ENCODE measurements at regions not wholly inside any gene's neighbourhood (a gene's known extent, or its start where the extent isn't known, plus 50 kb on each side); places are given as distances from the start of the nearest gene placed in this dataset.
A peak's percentile ranks its signal among the peaks of the same experiment; 100 is the strongest.
"Not testable (repeated sequence)": the region's sequence is repeated elsewhere in the genome, so short reads cannot be mapped to it uniquely, and the experiment has no call there.

DNA sequence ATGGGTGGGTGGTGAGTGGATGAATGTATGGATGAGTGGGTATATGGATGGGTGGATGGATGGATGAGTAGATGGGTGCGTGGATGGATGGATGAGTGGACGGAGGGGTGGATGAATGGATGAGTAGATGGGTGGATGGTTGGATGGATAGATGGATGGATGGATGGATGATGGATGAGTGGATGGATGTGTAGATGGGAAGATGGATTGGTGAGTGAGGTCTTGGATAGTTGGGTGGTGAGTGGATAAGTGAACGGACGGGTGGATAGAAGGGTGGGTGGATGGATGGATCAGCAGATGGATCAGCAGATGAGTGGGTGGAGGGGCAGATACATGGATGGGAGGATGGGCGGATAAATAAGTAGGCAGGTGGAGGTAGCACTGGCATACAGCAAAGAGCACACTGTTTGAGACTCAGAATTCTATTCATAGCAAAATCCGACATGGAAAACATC is 163.5 kb downstream of the C9orf50 start:
- DNase-seq (ENCODE audit: low spot score), result no peak

DNA sequence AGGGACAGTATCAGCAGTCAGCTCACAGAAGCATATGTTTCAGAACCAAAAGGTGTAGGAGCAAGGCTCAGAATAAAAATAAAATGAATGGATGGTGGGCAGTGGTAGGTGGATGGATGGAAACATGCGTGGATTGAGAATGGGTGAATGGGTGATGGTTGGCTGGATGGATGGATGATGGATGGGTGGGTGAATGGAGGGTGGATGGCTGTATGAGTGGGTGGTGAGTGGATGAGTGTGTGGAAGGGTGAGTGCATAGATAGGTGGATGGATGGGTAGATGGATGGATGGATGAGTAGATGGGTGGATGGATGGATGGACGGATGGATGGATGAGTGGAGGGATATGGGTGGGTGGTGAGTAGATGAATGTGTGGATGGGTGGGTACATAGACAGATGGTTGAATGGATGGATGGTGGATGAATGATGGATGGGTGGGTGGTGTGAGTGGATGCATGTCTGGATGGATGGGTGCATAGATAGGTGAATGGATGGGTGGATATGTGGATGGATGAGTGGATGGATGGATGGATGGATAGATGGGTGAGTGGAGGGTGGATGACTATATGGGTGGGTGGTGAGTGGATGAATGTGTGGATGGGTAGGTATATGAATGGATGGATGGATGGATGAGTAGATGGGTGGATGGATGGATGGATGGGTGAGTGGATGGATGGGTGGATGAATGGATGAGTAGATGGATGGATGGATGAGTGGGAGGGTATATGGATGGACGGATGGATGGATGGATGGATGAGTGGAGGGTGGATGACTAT is 164.2 kb downstream of the C9orf50 start:
- DNase-seq (ENCODE audit: low spot score), result no peak

DNA sequence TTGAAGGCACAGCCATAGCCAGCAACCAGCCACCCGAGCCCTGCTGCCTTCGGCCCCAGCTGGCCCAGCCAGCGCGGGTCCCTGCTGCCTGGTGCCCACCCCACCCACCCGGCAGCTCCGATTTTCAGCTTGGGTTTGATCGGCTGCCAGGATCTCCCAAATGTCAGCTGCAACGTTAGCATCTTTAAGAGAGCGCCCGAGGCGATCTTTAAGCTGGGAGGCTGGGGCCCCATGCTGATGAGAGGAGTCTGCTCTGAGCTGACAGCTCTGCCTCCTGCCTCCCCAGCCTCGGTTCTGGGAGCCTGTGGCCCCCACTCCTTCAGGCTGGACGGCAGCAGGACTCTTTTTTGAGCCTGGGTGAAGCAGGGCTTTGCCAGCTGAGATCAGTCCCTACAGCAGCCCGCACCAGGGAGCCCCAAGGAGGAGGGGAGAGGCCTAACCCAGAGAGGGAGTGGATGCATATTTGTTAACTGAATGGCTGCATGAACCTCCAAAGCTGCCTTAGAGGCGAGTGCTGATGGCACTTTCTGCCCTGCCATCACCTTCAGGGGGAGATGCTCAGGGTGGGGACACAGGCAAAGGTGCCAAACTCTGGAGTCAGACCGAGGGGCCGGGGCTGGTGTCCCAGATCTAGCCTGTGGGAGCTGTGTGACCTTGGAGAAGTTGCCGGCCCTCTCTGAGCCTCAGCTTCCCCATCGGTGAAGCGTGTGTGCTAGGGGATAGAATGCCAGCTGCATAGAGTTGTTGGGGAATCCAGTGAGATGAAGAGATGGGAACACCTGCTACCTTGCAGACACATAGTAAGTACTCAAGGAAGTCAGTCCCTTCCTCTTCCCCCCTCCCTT is 165.5 kb downstream of the C9orf50 start:
- DNase-seq (ENCODE audit: low spot score), result peak; percentile 89

DNA sequence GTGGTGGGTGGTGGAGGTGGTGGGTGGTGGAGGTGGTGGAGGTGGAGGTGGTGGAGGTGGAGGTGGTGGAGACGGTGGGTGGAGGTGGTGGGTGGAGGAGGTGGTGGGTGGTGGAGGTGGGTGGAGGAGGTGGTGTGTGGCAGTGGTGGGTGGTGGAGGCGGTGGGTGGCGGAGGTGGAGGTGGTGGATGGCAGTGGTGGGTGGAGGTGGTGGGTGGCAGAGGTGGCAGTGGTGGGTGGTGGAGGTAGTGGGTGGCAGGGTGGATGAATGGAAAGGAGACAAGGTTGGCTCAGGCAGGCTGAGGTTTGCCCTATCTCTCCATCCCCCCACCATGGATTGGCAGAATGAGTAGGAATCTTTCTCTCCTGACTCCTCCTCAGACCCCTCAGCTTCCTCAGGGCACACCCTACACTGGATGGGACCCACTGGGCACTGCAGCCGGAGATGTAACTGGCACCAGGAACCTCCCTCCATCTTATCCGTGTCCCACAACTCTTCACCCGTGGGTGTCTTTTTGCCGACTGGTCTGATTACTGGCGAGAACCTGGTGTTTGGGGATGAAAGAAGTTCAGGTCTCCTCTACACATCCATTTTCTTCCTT is 166.3 kb downstream of the C9orf50 start:
- DNase-seq (ENCODE audit: low spot score), result no peak

DNA sequence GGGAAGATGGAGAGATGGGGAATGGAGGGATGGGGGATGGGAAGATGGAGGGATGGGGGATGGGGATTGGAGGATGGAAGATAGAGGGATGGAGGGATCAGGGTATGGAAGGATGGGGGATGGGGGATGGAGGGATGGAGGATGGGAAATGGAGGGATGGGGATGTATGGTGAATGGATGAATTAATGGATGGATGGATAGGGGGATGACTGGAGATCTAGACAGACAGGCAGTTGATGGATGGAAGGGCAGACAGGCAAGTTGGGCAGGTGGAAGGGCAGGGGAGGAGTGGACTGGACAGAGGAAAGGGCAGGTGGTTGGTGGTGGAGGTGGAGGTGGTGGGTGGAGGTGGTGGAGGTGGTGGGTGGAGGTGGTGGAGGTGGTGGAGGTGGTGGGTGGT is 167.2 kb downstream of the C9orf50 start:
- no peak for DNase-seq (ENCODE audit: low spot score)

DNA sequence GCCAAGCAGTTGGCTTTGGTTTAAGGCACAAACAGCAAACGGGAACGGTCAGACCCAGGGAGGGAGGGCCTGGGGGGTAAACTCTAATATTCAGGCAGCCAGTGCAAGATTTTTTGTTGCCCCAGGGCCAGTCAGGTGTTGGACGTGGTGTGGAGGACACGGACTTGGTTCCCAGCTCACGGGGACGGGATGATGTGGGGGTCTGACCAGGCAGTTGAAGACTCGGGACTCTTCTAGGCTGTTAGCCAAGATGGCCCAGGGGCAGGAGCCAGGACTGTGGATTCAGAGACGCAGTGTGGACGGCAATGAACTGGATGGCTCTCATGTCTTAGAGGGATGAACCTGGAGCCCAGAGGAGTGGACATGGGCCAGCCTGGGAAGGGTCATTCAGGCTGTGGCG is 169.2 kb downstream of the C9orf50 start:
- no peak for DNase-seq (ENCODE audit: low spot score)

DNA sequence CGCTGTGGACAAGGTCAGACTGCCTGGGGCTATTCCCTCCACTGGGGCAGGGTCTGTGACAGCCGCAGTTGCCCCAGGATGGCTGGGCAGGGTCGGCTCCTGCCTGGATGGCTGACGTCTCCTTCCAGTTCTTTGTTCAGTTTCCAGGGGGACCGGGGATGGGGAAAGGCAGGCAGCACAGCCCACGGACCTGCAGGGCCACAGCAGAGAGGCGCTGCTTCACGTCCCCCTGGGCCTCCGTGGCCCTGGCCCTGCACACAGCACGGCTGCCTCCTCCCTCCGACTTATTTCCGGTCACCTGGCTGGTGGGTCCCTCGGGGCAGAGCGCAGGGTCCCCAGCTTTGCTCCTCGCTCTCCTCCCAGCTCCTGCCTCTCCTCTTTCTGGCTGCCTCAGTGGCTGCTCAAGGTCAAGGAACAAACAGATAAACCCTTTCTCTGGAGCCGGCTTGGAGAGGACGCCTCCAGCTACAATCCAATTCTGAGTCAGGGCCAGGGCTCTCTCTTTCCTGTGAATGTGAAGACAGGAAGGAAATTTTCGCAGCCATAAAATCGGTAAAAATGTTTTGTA is 169.7 kb downstream of the C9orf50 start:
- peak; percentile 67 for DNase-seq (ENCODE audit: low spot score)

DNA sequence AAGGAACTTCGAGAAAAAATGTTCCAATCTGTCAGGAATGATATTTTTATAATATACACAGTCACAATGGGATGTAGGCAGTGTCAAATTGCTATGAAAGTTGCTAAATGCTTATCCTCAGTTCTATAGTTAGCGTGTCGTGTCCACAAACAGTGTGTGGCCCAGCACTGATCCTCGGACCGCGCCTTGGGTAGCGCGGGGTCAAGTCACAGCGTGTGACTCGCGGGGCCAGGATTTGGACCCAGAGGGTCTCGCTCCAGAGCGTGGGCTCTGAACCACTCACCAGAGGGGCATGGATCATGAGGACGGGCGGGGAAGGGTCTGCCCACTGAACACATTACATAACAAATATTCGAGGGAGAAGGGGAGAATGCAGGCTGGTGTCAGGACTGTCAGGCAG is 171.8 kb downstream of the C9orf50 start:
- no peak for DNase-seq (ENCODE audit: low spot score)

DNA sequence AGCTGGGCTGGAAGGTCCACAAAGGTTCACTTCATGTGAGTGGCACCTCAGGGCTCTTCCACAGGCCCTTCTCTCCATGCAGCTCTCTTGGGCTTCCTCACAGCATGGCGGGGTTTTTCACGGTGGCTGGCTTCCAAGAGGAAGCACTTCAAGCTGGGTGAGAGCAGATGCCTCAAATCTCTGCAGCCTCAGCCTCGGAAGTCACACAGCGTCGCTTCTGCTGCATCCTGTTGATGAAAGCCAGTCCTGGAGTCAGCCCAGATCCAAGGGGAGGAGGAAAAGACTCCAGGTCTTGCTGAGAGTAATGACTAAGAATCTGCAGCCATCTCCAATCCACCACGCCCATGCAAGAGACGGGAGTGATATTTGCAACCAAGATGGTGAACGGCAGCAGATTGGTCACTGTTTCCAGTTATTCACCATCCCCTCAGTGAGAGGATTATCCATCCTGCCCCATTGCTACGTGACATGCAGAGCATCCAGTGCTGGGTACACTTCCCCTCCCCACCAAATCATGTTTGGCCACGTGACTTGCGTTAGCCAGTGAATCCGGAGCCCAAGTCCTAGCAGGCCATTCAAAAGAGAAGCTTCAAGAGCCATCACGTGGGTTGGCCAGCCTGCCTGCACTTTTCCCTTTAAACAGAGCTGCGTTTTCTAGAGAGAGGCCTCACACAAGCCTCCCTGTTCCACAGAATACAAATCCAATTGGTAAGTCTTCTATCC is 173.9 kb downstream of the C9orf50 start:
- peak; percentile 82 for DNase-seq (ENCODE audit: low spot score)

DNA sequence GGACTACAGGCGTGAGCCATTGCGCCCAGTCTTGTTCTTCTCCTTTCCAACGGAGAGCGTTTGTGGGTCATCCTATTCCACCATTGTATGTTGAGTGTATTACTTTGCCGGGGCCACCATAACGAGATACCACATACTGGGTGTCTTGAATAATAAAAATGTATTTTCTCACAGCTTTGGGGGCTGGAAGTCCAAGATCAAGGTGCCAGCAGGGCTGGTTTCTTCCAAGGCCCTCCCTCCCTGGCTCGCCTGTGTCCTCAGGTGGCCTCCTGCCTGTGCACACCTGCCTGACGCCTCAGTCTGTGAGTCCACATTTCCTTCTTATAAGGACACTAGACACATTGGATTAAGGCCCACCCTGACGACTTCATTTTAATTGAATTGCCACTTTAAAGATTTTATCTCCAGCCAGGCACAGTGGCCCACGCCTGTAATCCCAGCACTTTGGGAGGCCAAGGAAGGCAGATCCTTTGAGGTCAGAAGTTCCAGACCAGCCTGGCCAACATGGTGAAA is 175.1 kb downstream of the C9orf50 start:
- no peak for DNase-seq (ENCODE audit: low spot score)

DNA sequence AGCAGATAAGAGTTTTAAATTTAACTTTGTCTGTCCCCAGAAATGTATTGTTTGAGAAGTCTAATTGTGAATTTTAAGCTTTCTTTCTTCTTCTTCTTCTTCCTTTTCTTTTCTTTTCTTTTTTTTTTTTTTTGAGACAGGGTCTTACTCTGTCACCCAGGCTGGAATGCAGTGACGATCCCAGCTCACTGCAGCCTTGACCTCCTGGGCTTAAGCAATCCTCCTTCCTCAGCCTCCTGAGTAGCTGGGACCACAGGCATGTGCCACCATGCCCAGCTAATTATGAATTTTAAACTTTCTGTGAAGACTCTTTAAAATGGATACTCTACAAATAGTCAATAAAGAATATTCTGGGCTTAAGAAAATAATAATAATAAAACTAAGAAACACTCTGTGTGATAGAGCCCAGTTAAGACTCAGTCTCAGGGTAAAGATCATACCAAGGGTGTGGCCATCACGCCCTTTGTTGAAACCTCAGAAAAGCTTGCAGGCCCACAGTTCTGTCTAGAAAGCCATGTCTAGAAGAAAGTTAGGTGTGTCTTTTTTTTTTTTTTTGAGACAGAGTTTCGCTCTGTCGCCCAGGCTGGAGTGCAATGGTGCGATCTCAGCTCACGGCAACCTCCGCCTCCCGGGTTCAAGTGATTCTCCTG is 177.3 kb downstream of the C9orf50 start:
- not testable (repeated sequence) for DNase-seq (ENCODE audit: low spot score)

DNA sequence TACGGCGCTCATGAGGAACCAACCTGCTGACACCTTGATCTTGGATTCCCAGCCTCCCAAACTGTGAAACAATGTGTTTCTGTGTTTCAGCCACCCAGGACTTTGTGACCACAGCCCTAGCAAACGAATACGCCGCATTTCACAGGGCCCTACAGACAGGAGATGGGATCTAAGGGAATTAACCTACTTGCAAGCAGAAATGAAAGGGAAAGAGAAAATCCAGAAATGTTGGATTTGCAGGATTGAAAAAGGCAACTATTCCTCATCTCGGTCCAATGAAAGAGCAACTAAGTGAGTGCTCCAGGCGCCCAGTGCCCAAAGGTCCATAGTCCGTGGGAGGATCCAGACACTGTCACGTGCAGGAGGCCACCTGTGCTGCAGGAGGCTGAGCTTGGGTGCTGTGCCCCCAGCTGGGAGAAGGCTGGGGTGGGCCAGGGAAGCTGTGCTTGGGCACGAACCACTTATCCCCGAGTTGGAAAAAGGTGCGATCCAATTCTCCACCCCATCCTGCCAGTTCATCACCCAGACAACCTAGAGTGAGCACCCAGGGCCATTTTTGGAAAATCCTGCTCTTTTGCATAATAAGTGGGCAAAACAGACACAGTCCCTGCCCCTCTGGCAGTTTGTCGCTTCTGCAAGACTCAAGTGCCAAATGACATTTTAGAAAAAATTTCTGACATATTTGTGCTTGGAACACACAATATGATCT is 177.9 kb downstream of the C9orf50 start:
- no peak for DNase-seq (ENCODE audit: low spot score)

DNA sequence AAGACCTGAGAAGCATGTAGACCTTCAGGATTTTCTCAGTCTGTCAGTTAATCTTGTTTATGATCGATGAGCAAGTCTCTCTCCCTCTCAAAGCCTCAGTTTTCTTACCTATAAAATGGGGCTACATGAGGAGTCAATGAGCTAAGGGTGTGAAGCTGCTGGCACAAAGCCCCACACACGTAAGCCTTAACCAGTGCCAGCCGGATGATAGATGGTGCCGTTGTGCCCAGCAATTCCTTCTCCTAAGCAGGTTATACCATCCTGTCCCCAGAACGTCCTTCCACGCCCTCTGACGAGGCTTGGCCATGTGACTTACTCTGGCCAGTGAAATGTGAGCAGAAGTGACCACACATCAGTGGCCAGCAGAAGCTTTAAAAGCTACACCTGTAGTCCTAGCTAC is 179.0 kb downstream of the C9orf50 start:
- no peak for DNase-seq (ENCODE audit: low spot score)

DNA sequence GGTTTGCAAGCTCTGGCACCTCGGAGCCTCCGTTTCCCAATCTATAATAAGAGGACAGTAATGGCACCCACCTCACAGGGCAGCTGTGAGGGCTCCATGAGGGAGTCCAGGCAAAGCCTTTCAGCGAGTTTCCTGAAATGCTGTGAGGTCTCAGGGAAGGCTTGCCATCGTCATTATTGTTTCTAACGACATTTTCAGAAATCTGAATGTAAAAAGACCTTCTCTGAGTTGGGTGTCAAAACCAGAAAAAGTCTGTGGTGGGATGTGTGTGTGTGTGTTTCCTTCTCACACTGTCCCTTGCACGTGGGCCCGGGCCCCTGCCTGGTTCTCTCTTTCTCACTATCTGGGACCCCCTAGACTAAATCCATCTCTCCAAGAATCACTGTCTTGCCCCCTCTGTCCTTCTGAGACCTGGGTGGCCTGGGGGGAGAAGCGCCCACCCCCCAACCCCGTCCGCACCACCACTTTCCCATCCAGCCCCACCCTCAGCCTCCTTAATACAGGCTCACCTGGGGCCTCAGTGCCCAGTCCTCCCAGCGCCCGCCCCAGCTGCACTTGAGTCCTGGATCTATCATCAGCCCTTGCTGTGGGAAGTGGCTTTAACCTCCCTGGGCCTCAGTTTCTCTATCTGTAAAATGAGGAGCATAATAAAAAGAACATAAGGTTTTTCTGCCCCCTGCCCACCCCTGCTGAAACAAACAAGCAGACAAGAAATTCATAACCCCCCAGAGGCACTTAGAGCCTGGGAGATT is 180.3 kb downstream of the C9orf50 start:
- DNase-seq (ENCODE audit: low spot score), result no peak

DNA sequence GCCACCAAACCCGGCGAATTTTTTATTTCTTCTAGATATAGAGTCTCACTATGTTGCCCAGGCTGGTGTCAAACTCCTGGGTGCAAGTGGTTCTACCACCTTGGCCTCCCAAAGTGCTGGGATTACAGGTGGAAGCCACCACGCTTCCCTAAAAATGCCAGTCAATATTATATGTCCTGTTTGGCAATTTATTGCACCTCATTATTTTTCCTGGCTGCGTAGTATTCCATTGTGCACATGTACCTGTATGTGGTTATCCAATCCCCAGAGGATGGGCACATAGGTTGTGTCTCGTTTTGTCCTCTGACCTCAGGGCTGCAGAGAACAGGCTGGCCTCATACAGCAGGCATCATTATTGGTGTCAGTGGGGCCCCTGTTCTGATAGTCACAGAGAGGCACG is 181.7 kb downstream of the C9orf50 start:
- no peak for DNase-seq (ENCODE audit: low spot score)

DNA sequence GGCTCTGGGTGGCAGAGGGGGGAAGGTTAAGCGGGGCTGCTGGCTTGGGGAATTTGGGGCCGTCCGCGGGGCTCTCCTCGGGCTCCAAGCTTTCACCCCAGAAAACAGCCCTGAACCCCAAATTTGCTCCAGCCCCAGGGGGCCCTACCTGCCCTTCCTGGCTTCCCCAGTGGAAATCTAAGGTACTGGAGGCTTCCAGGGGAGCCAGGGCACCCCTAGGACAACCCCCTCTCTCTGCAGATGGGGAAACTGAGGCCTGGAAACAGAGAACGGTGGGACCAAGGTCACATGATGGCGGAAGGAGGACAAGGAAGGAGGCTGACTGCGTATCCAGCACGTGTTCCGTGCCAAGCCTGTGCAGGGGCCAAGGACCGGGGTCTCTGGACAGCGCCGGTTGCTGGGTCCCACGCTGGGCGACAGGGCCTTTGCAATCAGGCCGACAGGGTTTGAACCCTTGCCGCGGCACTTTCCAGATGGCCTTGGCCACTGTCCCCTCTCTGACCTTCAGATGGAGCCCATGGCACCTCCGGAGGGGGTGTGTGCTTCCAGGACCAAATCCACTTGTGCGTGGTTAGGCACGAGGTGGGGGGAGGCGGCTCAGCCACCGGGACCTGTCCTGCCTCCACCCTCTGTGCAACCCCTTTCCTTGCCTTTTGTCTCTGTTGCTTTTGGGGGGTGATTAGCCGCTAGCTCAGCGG is 183.1 kb downstream of the C9orf50 start:
- DNase-seq (ENCODE audit: low spot score), result no peak

DNA sequence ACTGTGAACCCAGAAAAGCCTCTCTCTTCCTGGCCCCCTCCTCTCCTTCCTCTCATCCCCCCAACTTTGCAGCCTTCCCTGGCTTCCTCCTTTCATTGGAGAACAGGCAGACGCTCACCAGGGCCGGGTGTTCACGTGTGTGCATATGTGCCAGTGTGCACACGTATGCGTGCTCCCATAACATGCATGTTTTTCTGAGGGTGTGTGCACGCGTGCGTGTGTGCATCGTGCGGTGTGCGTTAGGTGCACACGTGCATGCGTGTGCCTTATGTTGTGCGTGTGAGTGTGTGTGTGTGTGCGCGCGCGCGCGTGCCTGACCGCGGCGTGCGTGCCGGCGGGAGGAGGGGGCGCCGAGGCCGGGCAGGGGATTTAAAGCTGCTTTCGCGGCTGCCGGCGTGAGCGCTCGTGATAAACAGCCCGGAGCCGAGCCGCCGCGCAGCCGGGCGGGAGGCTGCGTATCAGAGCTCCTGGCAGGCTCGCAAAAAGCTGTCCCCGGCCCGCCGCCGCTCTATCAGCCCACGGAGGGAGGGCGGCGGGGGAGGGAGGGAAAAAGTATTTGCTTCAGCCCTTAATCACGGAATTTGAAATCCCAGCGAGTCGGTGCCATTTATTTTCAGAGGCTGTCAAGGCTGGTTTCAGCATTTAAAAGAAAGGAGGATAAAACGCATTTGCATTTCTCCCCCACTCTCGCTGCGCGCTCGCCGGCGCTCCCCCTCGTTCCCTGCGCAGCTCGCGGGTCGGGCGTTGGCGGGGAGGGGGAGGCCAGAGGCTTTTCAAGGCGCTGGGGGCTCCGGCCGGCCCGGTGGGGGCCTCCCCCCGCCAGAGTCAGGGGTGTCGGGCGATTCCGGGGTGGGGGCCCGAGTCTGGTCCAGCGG is 183.9 kb downstream of the C9orf50 start:
- DNase-seq (ENCODE audit: low spot score), result peak; percentile 95
